ENCODE measurements at regions not wholly inside any gene's neighbourhood (a gene's known extent, or its start where the extent isn't known, plus 50 kb on each side); places are given as distances from the start of the nearest gene placed in this dataset.

GRCh38 chr10:31749981-31750840 is 178.4 kb downstream of the ARHGAP12 start:
- TF ChIP-seq, protein P1, sequence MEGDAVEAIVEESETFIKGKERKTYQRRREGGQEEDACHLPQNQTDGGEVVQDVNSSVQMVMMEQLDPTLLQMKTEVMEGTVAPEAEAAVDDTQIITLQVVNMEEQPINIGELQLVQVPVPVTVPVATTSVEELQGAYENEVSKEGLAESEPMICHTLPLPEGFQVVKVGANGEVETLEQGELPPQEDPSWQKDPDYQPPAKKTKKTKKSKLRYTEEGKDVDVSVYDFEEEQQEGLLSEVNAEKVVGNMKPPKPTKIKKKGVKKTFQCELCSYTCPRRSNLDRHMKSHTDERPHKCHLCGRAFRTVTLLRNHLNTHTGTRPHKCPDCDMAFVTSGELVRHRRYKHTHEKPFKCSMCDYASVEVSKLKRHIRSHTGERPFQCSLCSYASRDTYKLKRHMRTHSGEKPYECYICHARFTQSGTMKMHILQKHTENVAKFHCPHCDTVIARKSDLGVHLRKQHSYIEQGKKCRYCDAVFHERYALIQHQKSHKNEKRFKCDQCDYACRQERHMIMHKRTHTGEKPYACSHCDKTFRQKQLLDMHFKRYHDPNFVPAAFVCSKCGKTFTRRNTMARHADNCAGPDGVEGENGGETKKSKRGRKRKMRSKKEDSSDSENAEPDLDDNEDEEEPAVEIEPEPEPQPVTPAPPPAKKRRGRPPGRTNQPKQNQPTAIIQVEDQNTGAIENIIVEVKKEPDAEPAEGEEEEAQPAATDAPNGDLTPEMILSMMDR (conservative IDR thresholded peaks at IDR 0.05; ENCODE audit: low read depth, low read length) = no peak
- TF ChIP-seq POLR2A (IDR thresholded peaks at IDR 0.05; ENCODE audit: low read depth, low read length) (no peak), MXI1 (IDR thresholded peaks at IDR 0.05; ENCODE audit: borderline replicate concordance, low read depth, low read length) (no peak), RAD21 (IDR thresholded peaks at IDR 0.05; ENCODE audit: low read length) (no peak), MAZ (IDR thresholded peaks at IDR 0.05; ENCODE audit: borderline replicate concordance, low read depth, low read length) (no peak), CEBPB (IDR thresholded peaks at IDR 0.05; ENCODE audit: low read depth, low read length) (no peak), BHLHE40 (IDR thresholded peaks at IDR 0.05; ENCODE audit: low read depth, low read length) (no peak), CHD1 (IDR thresholded peaks at IDR 0.05; ENCODE audit: low read depth, low read length) (no peak), FOS (IDR thresholded peaks at IDR 0.05; ENCODE audit: low read depth, low read length) (no peak)
- TF ChIP-seq, protein P2, sequence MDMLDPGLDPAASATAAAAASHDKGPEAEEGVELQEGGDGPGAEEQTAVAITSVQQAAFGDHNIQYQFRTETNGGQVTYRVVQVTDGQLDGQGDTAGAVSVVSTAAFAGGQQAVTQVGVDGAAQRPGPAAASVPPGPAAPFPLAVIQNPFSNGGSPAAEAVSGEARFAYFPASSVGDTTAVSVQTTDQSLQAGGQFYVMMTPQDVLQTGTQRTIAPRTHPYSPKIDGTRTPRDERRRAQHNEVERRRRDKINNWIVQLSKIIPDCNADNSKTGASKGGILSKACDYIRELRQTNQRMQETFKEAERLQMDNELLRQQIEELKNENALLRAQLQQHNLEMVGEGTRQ (IDR thresholded peaks at IDR 0.05; ENCODE audit: low read depth, low read length) = no peak
